ENCODE measurements at regions not wholly inside any gene's neighbourhood (a gene's known extent, or its start where the extent isn't known, plus 50 kb on each side); places are given as distances from the start of the nearest gene placed in this dataset.
"Not testable (repeated sequence)": the region's sequence is repeated elsewhere in the genome, so short reads cannot be mapped to it uniquely, and the experiment has no call there.

DNA sequence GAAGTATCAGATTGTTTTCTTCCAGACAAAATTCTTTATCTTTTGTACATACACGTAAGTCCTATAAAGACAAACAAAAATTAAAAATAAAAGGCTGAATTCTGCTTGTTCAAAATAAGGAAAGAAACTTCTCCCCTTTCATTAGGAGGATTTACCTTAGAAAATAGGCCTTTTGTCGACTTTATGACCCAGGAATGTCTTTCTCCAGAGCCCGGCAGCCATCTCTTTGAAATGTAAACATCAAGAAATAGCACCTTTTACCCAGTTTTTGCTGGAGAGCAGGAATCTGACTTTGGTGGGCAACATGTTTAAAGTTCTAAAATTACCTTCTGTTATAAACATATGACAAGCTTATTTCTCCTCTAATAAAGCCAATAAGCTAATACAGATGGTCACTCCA is 373.0 kb upstream of the FTMT start:
- H3K4me1 ChIP-seq (ENCODE audit: control insufficient read depth, insufficient read depth, low read length), result no peaks in the 10 kb centered on the region
- 35 to 47% methylated on average over 2 to 3 of the region's 3 CpGs for WGBS, 2 experiments
- H3K27me3 ChIP-seq (ENCODE audit: control insufficient read depth, insufficient read depth, low read length, poor library complexity, severe bottlenecking), result no peaks in the 10 kb centered on the region
- no peak overlapping the region for H3K4me3 ChIP-seq (ENCODE audit: insufficient read depth, low read depth, low read length)
- no peaks in the 10 kb centered on the region for H3K9me3 ChIP-seq (ENCODE audit: control insufficient read depth, low read length)
- H3K36me3 ChIP-seq (ENCODE audit: control insufficient read depth, insufficient read depth, low read length), result no peaks in the 10 kb centered on the region
- no peak overlapping the region for H3K27ac ChIP-seq (ENCODE audit: insufficient read depth, low read depth, low read length, poor library complexity, severe bottlenecking)

GRCh38 chr5:121479337-121479736 is 372.3 kb upstream of the FTMT start:
- H3K4me1 ChIP-seq (ENCODE audit: control insufficient read depth, insufficient read depth, low read length), result no peaks in the 10 kb centered on the region
- H3K27me3 ChIP-seq (ENCODE audit: control insufficient read depth, insufficient read depth, low read length, poor library complexity, severe bottlenecking), result no peaks in the 10 kb centered on the region
- no peaks in the 10 kb centered on the region for H3K36me3 ChIP-seq (ENCODE audit: control insufficient read depth, insufficient read depth, low read length)
- no peak overlapping the region for H3K4me3 ChIP-seq (ENCODE audit: insufficient read depth, low read depth, low read length)
- H3K9me3 ChIP-seq (ENCODE audit: control insufficient read depth, low read length), result no peaks in the 10 kb centered on the region
- no peak overlapping the region for H3K27ac ChIP-seq (ENCODE audit: insufficient read depth, low read depth, low read length, poor library complexity, severe bottlenecking)

DNA sequence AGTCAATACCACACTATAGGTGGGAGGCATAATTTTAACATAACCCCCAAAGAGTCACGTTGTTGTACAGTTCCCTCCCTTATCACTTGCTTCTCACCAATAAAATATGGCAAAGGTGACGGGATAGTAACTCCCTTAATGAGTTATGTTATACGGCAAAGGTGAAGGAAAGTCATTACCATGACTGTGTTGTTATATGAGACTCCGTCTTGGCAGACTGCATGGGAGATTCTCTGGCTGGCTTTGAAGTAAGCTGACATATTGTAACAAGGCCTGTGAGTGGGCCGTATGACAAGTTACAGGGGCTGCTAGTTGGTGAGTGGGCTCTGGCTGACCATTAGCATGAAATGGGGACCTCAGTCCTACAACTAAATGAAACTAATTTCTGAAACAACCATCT is 366.4 kb upstream of the FTMT start:
- no peaks in the 10 kb centered on the region for H3K36me3 ChIP-seq (ENCODE audit: control insufficient read depth, insufficient read depth, low read length)
- 79 to 95% methylated on average over 4 to 5 of the region's 5 CpGs for WGBS, 2 experiments

DNA sequence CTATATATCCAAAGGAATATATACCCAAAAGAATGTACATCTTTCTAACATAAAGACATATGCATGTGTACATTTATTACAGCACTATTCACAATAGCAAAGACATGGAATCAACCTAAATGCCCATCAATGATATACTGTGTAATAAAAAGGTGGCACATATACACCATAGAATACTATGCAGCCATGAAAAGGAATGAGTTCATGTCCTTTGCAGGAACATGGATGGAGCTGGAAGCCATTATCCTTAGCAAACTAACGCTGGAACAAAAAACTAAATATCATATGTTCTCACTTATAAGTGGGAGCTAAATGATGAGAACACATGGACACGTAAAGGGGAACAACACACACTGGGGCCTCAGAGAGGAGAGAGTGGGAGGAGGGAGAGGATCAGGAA is 365.7 kb upstream of the FTMT start:
- H3K4me3 ChIP-seq (ENCODE audit: insufficient read depth, low read depth, low read length); H3K27ac ChIP-seq (ENCODE audit: insufficient read depth, low read depth, low read length, poor library complexity, severe bottlenecking); H3K9me3 ChIP-seq (ENCODE audit: control insufficient read depth, low read length); H3K4me1 ChIP-seq (ENCODE audit: control insufficient read depth, insufficient read depth, low read length); H3K27me3 ChIP-seq (ENCODE audit: control insufficient read depth, insufficient read depth, low read length, poor library complexity, severe bottlenecking); H3K36me3 ChIP-seq (ENCODE audit: control insufficient read depth, insufficient read depth, low read length): not testable (repeated sequence)
- 88 to 89% methylated on average over 1 to 2 of the region's 2 CpGs for WGBS, 2 experiments

More for the DNA sequence above, 366.4 kb upstream of the FTMT start:
- H3K9me3 ChIP-seq (ENCODE audit: control insufficient read depth, low read length), result no peaks in the 10 kb centered on the region
- no peaks in the 10 kb centered on the region for H3K27me3 ChIP-seq (ENCODE audit: control insufficient read depth, insufficient read depth, low read length, poor library complexity, severe bottlenecking)
- no peaks in the 10 kb centered on the region for H3K4me1 ChIP-seq (ENCODE audit: control insufficient read depth, insufficient read depth, low read length)
- no peak overlapping the region for H3K27ac ChIP-seq (ENCODE audit: insufficient read depth, low read depth, low read length, poor library complexity, severe bottlenecking)
- H3K4me3 ChIP-seq (ENCODE audit: insufficient read depth, low read depth, low read length), result no peak overlapping the region

- Histone ChIP-seq H3K4me1 (ENCODE audit: control insufficient read depth, insufficient read depth, low read length) (no peaks in the 10 kb centered on the region), H3K9me3 (ENCODE audit: control insufficient read depth, low read length) (no peaks in the 10 kb centered on the region), H3K4me3 (ENCODE audit: insufficient read depth, low read depth, low read length) (no peak overlapping the region), H3K27ac (ENCODE audit: insufficient read depth, low read depth, low read length, poor library complexity, severe bottlenecking) (no peak overlapping the region), H3K36me3 (ENCODE audit: control insufficient read depth, insufficient read depth, low read length) (no peaks in the 10 kb centered on the region), H3K27me3 (ENCODE audit: control insufficient read depth, insufficient read depth, low read length, poor library complexity, severe bottlenecking) (no peaks in the 10 kb centered on the region)
These were observed 361.7 kb upstream of the FTMT start for GRCh38 chr5:121489972-121490371.

GRCh38 chr5:121497176-121497575 is 354.5 kb upstream of the FTMT start:
- 71 to 72% methylated on average over 1 of the region's 1 CpG for WGBS, 2 experiments
- Histone ChIP-seq H3K9me3 (ENCODE audit: control insufficient read depth, low read length) (no peaks in the 10 kb centered on the region), H3K27ac (ENCODE audit: insufficient read depth, low read depth, low read length, poor library complexity, severe bottlenecking) (no peak overlapping the region), H3K27me3 (ENCODE audit: control insufficient read depth, insufficient read depth, low read length, poor library complexity, severe bottlenecking) (no peaks in the 10 kb centered on the region), H3K4me1 (ENCODE audit: control insufficient read depth, insufficient read depth, low read length) (no peaks in the 10 kb centered on the region), H3K36me3 (ENCODE audit: control insufficient read depth, insufficient read depth, low read length) (no peaks in the 10 kb centered on the region), H3K4me3 (ENCODE audit: insufficient read depth, low read depth, low read length) (no peak overlapping the region)

DNA sequence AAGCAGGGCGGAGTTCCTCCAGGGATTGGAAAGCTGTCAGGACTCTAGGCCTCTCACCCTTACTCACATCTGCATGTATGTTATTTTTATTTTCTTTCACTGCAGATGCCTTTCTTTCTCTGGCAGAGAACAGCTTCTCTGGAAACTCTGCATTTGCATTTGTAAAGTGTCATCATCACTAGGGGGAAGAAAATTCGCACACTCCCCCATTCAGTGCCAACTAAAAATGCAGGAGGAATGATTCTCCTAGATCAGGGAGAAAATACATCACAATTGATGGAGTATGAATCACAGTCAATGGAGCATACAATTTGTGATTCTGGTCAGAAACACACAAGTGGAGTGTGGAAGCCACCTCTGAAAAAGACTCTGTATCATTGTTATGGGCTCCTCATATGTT is 351.4 kb upstream of the FTMT start:
- no peaks in the 10 kb centered on the region for H3K9me3 ChIP-seq (ENCODE audit: control insufficient read depth, low read length)
- no peak overlapping the region for H3K27ac ChIP-seq (ENCODE audit: insufficient read depth, low read depth, low read length, poor library complexity, severe bottlenecking)
- no peaks in the 10 kb centered on the region for H3K4me1 ChIP-seq (ENCODE audit: control insufficient read depth, insufficient read depth, low read length)
- H3K27me3 ChIP-seq (ENCODE audit: control insufficient read depth, insufficient read depth, low read length, poor library complexity, severe bottlenecking), result no peaks in the 10 kb centered on the region
- WGBS, 2 experiments, result 64 to 85% methylated on average over 1 to 2 of the region's 2 CpGs
- H3K4me3 ChIP-seq (ENCODE audit: insufficient read depth, low read depth, low read length), result no peak overlapping the region
- no peaks in the 10 kb centered on the region for H3K36me3 ChIP-seq (ENCODE audit: control insufficient read depth, insufficient read depth, low read length)

GRCh38 chr5:121503111-121503840 is 348.4 kb upstream of the FTMT start:
- no peak overlapping the region for H3K27ac ChIP-seq (ENCODE audit: insufficient read depth, low read depth, low read length, poor library complexity, severe bottlenecking)
- no peaks in the 10 kb centered on the region for H3K36me3 ChIP-seq (ENCODE audit: control insufficient read depth, insufficient read depth, low read length)
- no peaks in the 10 kb centered on the region for H3K27me3 ChIP-seq (ENCODE audit: control insufficient read depth, insufficient read depth, low read length, poor library complexity, severe bottlenecking)
- H3K4me1 ChIP-seq (ENCODE audit: control insufficient read depth, insufficient read depth, low read length), result no peaks in the 10 kb centered on the region
- WGBS, 2 experiments, result 5 to 18% methylated on average over 2 of the region's 2 CpGs
- no peaks in the 10 kb centered on the region for H3K9me3 ChIP-seq (ENCODE audit: control insufficient read depth, low read length)
- no peak overlapping the region for H3K4me3 ChIP-seq (ENCODE audit: insufficient read depth, low read depth, low read length)

- no peak overlapping the region for H3K4me3 ChIP-seq (ENCODE audit: insufficient read depth, low read depth, low read length)
- no peaks in the 10 kb centered on the region for H3K4me1 ChIP-seq (ENCODE audit: control insufficient read depth, insufficient read depth, low read length)
- no peaks in the 10 kb centered on the region for H3K36me3 ChIP-seq (ENCODE audit: control insufficient read depth, insufficient read depth, low read length)
- no peak overlapping the region for H3K27ac ChIP-seq (ENCODE audit: insufficient read depth, low read depth, low read length, poor library complexity, severe bottlenecking)
- H3K9me3 ChIP-seq (ENCODE audit: control insufficient read depth, low read length), result no peaks in the 10 kb centered on the region
- no peaks in the 10 kb centered on the region for H3K27me3 ChIP-seq (ENCODE audit: control insufficient read depth, insufficient read depth, low read length, poor library complexity, severe bottlenecking)
These were observed 334.7 kb upstream of the FTMT start for GRCh38 chr5:121516997-121517396.

- Histone ChIP-seq H3K4me3 (ENCODE audit: insufficient read depth, low read depth, low read length) (no peak overlapping the region), H3K27me3 (ENCODE audit: control insufficient read depth, insufficient read depth, low read length, poor library complexity, severe bottlenecking) (no peaks in the 10 kb centered on the region), H3K36me3 (ENCODE audit: control insufficient read depth, insufficient read depth, low read length) (no peaks in the 10 kb centered on the region), H3K27ac (ENCODE audit: insufficient read depth, low read depth, low read length, poor library complexity, severe bottlenecking) (no peak overlapping the region), H3K4me1 (ENCODE audit: control insufficient read depth, insufficient read depth, low read length) (no peaks in the 10 kb centered on the region), H3K9me3 (ENCODE audit: control insufficient read depth, low read length) (no peaks in the 10 kb centered on the region)
- 88 to 100% methylated on average over 2 of the region's 3 CpGs for WGBS, 2 experiments
These were observed 326.0 kb upstream of the FTMT start for GRCh38 chr5:121525706-121526105.

- no peak overlapping the region for H3K27ac ChIP-seq (ENCODE audit: insufficient read depth, low read depth, low read length, poor library complexity, severe bottlenecking)
- H3K4me3 ChIP-seq (ENCODE audit: insufficient read depth, low read depth, low read length), result no peak overlapping the region
- H3K9me3 ChIP-seq (ENCODE audit: control insufficient read depth, low read length), result no peaks in the 10 kb centered on the region
- no peaks in the 10 kb centered on the region for H3K36me3 ChIP-seq (ENCODE audit: control insufficient read depth, insufficient read depth, low read length)
- H3K27me3 ChIP-seq (ENCODE audit: control insufficient read depth, insufficient read depth, low read length, poor library complexity, severe bottlenecking), result no peaks in the 10 kb centered on the region
- WGBS, 2 experiments, result 100% methylated on average over 1 of the region's 1 CpG; no CpG with 5 or more reads in 1 of the 2 experiments
- no peaks in the 10 kb centered on the region for H3K4me1 ChIP-seq (ENCODE audit: control insufficient read depth, insufficient read depth, low read length)
These were observed 324.8 kb upstream of the FTMT start for GRCh38 chr5:121526908-121527307.

Data from ectodermal cell (in vitro differentiated cells).